ENCODE measurements at regions not wholly inside any gene's neighbourhood (a gene's known extent, or its start where the extent isn't known, plus 50 kb on each side); places are given as distances from the start of the nearest gene placed in this dataset.

- no peak for DNase-seq (ENCODE audit: low read depth, low spot score)
Observed at GRCh38 chr10:29692121-29692539, 57.4 kb upstream of the SVIL start.

- no peak for DNase-seq (ENCODE audit: low read depth, low spot score)
Observed at GRCh38 chr10:29691564-29692072, 56.8 kb upstream of the SVIL start.

- no peak for DNase-seq (ENCODE audit: low read depth, low spot score)
Observed at GRCh38 chr10:29689001-29689400, 54.2 kb upstream of the SVIL start.

GRCh38 chr10:29688230-29688661, 53.5 kb upstream of the SVIL start:
- peak; percentile 70 for DNase-seq (ENCODE audit: low read depth, low spot score)

GRCh38 chr10:29687421-29688164, 52.8 kb upstream of the SVIL start:
- no peak for DNase-seq (ENCODE audit: low read depth, low spot score)

- no peak for DNase-seq (ENCODE audit: low read depth, low spot score)
Observed at GRCh38 chr10:29685506-29685905, 50.7 kb upstream of the SVIL start.

Measured in smooth muscle cell of the brain vasculature (primary cell).